ENCODE measurements at regions not wholly inside any gene's neighbourhood (a gene's known extent, or its start where the extent isn't known, plus 50 kb on each side); places are given as distances from the start of the nearest gene placed in this dataset.

GRCh38 chr10:78630944-78631838 lies 437.6 kb upstream of the ZMIZ1 start:
- no peak for DNase-seq

- no peak for DNase-seq
Observed at GRCh38 chr10:78634389-78634815, 434.4 kb upstream of the ZMIZ1 start.

- no peak for DNase-seq
Observed at GRCh38 chr10:78634835-78635234, 433.9 kb upstream of the ZMIZ1 start.

GRCh38 chr10:78639629-78640028 lies 429.1 kb upstream of the ZMIZ1 start:
- no peak for DNase-seq

GRCh38 chr10:78640796-78641636 lies 427.8 kb upstream of the ZMIZ1 start:
- DNase-seq = no peak

GRCh38 chr10:78641693-78642092 lies 427.1 kb upstream of the ZMIZ1 start:
- no peak for DNase-seq

GRCh38 chr10:78642269-78642816 lies 426.4 kb upstream of the ZMIZ1 start:
- DNase-seq = no peak

- no peak for DNase-seq
Observed at GRCh38 chr10:78643513-78643912, 425.3 kb upstream of the ZMIZ1 start.

GRCh38 chr10:78644550-78644949 lies 424.2 kb upstream of the ZMIZ1 start:
- DNase-seq = no peak

GRCh38 chr10:78645169-78645686 lies 423.5 kb upstream of the ZMIZ1 start:
- no peak for DNase-seq

- no peak for DNase-seq
Observed at GRCh38 chr10:78645975-78646374, 422.8 kb upstream of the ZMIZ1 start.

GRCh38 chr10:78648256-78648860 lies 420.4 kb upstream of the ZMIZ1 start:
- no peak for DNase-seq

GRCh38 chr10:78649429-78649828 lies 419.3 kb upstream of the ZMIZ1 start:
- DNase-seq = no peak

GRCh38 chr10:78650122-78650521 lies 418.6 kb upstream of the ZMIZ1 start:
- no peak for DNase-seq

GRCh38 chr10:78651287-78651686 lies 417.5 kb upstream of the ZMIZ1 start:
- no peak for DNase-seq

- DNase-seq = no peak
Observed at GRCh38 chr10:78653555-78653954, 415.2 kb upstream of the ZMIZ1 start.

- DNase-seq = no peak
Observed at GRCh38 chr10:78654047-78654590, 414.6 kb upstream of the ZMIZ1 start.

GRCh38 chr10:78655979-78656378 lies 412.8 kb upstream of the ZMIZ1 start:
- no peak for DNase-seq

GRCh38 chr10:78656417-78657162 lies 412.2 kb upstream of the ZMIZ1 start:
- no peak for DNase-seq

- peak; percentile 39 to 53 for DNase-seq
Observed at GRCh38 chr10:78657163-78657861, 411.5 kb upstream of the ZMIZ1 start.

- DNase-seq = no peak
Observed at GRCh38 chr10:78657862-78658165, 411.0 kb upstream of the ZMIZ1 start.
